ENCODE measurements at regions not wholly inside any gene's neighbourhood (a gene's known extent, or its start where the extent isn't known, plus 50 kb on each side); places are given as distances from the start of the nearest gene placed in this dataset.

- 69 to 76% methylated on average over 3 of the region's 3 CpGs for WGBS, 2 donors
- intact Hi-C loops (cut with DNase I; ENCODE audit: low total_unique reads): no loop called here
- H3K4me3 ChIP-seq (ENCODE audit: low read depth, poor library complexity, severe bottlenecking): no peak overlapping the region
- TF ChIP-seq CTCF (IDR thresholded peaks at IDR 0.05) (no peak), POLR2A (IDR thresholded peaks at IDR 0.05) (no peak)
- no peak for DNase-seq (ENCODE audit: low spot score in 2 of 2)
These were observed 142.8 kb downstream of the CD8B2 start for GRCh38 chr2:106629981-106630380.

- no peak for TF ChIP-seq CTCF (IDR thresholded peaks at IDR 0.05)
- TF ChIP-seq POLR2A (IDR thresholded peaks at IDR 0.05): no peak
- WGBS, 2 donors: 75 to 89% methylated on average over 1 of the region's 1 CpG
- intact Hi-C loops (cut with DNase I; ENCODE audit: low total_unique reads): no loop called here
- DNase-seq (ENCODE audit: low spot score in 2 of 2): no peak
- no peak overlapping the region for H3K4me3 ChIP-seq (ENCODE audit: low read depth, poor library complexity, severe bottlenecking)
These were observed 144.1 kb downstream of the CD8B2 start for GRCh38 chr2:106631281-106631680.

- no peak for DNase-seq (ENCODE audit: low spot score in 2 of 2)
These were observed 150.9 kb downstream of the CD8B2 start for GRCh38 chr2:106638043-106638442.

GRCh38 chr2:106638580-106638979 is 151.4 kb downstream of the CD8B2 start:
- TF ChIP-seq CTCF (IDR thresholded peaks at IDR 0.05) (no peak), POLR2A (IDR thresholded peaks at IDR 0.05) (no peak)
- no peak for DNase-seq (ENCODE audit: low spot score in 2 of 2)
- intact Hi-C loops (cut with DNase I; ENCODE audit: low total_unique reads): loop anchor here (5.0 kb wide), 1 partner anchor 989 kb away; no protein-coding TSS in a partner anchor
- no peak overlapping the region for H3K4me3 ChIP-seq (ENCODE audit: low read depth, poor library complexity, severe bottlenecking)

More at GRCh38 chr2:106638043-106638442, 150.9 kb downstream of the CD8B2 start:
- intact Hi-C loops (cut with DNase I; ENCODE audit: low total_unique reads): loop anchor here (5.0 kb wide), 1 partner anchor 989 kb away; no protein-coding TSS in a partner anchor
- 0 to 2% methylated on average over 1 of the region's 1 CpG for WGBS, 2 donors
- no peak for TF ChIP-seq POLR2A (IDR thresholded peaks at IDR 0.05)
- TF ChIP-seq CTCF (IDR thresholded peaks at IDR 0.05): no peak
- no peak overlapping the region for H3K4me3 ChIP-seq (ENCODE audit: low read depth, poor library complexity, severe bottlenecking)

GRCh38 chr2:106642679-106643078 is 155.5 kb downstream of the CD8B2 start:
- no peak overlapping the region for H3K4me3 ChIP-seq (ENCODE audit: low read depth, poor library complexity, severe bottlenecking)
- intact Hi-C loops (cut with DNase I; ENCODE audit: low total_unique reads): no loop called here
- no peak for TF ChIP-seq CTCF (IDR thresholded peaks at IDR 0.05)
- no peak for TF ChIP-seq POLR2A (IDR thresholded peaks at IDR 0.05)
- DNase-seq (ENCODE audit: low spot score in 2 of 2): no peak

GRCh38 chr2:106644623-106645022 is 157.5 kb downstream of the CD8B2 start:
- intact Hi-C loops (cut with DNase I; ENCODE audit: low total_unique reads): no loop called here
- no peak for DNase-seq (ENCODE audit: low spot score in 2 of 2)
- no peak overlapping the region for H3K4me3 ChIP-seq (ENCODE audit: low read depth, poor library complexity, severe bottlenecking)
- 95 to 97% methylated on average over 4 of the region's 4 CpGs for WGBS, 2 donors
- no peak for TF ChIP-seq CTCF (IDR thresholded peaks at IDR 0.05)
- no peak for TF ChIP-seq POLR2A (IDR thresholded peaks at IDR 0.05)

All from lower leg skin (tissue), 4 donors.